ENCODE measurements at regions not wholly inside any gene's neighbourhood (a gene's known extent, or its start where the extent isn't known, plus 50 kb on each side); places are given as distances from the start of the nearest gene placed in this dataset.

GRCh38 chr16:80283466-80284392 lies 257.1 kb upstream of the DYNLRB2 start:
- intact Hi-C loops (cut with DNase I) = no loop called here
- Histone ChIP-seq H3K36me3 (no peaks in the 10 kb centered on the region), H3K27me3 (no peaks in the 10 kb centered on the region), H3K4me3 (no peak overlapping the region), H3K4me1 (no peaks in the 10 kb centered on the region), H3K27ac (no peak overlapping the region), H3K9me3 (no peaks in the 10 kb centered on the region)
- ATAC-seq (no peak), DNase-seq (no peak)
- no peak for TF ChIP-seq CTCF (IDR thresholded peaks at IDR 0.05)

GRCh38 chr16:80280557-80280956 lies 260.2 kb upstream of the DYNLRB2 start:
- Histone ChIP-seq H3K4me1 (no peaks in the 10 kb centered on the region), H3K27ac (no peak overlapping the region), H3K9me3 (no peaks in the 10 kb centered on the region), H3K4me3 (no peak overlapping the region), H3K36me3 (no peaks in the 10 kb centered on the region), H3K27me3 (no peaks in the 10 kb centered on the region)
- no peak for DNase-seq
- intact Hi-C loops (cut with DNase I) = no loop called here
- no peak for ATAC-seq
- no peak for TF ChIP-seq CTCF (IDR thresholded peaks at IDR 0.05)

GRCh38 chr16:80279656-80280055 lies 261.1 kb upstream of the DYNLRB2 start:
- intact Hi-C loops (cut with DNase I) = no loop called here

GRCh38 chr16:80277182-80277581 lies 263.6 kb upstream of the DYNLRB2 start:
- Histone ChIP-seq H3K27me3 (no peaks in the 10 kb centered on the region), H3K27ac (no peak overlapping the region), H3K4me1 (no peaks in the 10 kb centered on the region), H3K36me3 (no peaks in the 10 kb centered on the region), H3K9me3 (no peaks in the 10 kb centered on the region), H3K4me3 (no peak overlapping the region)
- no peak for DNase-seq
- intact Hi-C loops (cut with DNase I) = no loop called here
- ATAC-seq = peak; percentile 38
- no peak for TF ChIP-seq CTCF (IDR thresholded peaks at IDR 0.05)

More at GRCh38 chr16:80279656-80280055, 261.1 kb upstream of the DYNLRB2 start:
- Histone ChIP-seq H3K4me3 (no peak overlapping the region), H3K36me3 (no peaks in the 10 kb centered on the region), H3K27me3 (no peaks in the 10 kb centered on the region), H3K9me3 (no peaks in the 10 kb centered on the region), H3K27ac (no peak overlapping the region), H3K4me1 (no peaks in the 10 kb centered on the region)
- DNase-seq (no peak), ATAC-seq (no peak)
- TF ChIP-seq CTCF (IDR thresholded peaks at IDR 0.05) = no peak

GRCh38 chr16:80274576-80275191 lies 266.1 kb upstream of the DYNLRB2 start:
- H3K36me3 ChIP-seq = no peaks in the 10 kb centered on the region
- no peak overlapping the region for H3K27ac ChIP-seq
- DNase-seq = no peak
- H3K4me1 ChIP-seq = no peaks in the 10 kb centered on the region
- no peak overlapping the region for H3K4me3 ChIP-seq
- intact Hi-C loops (cut with DNase I) = no loop called here
- no peak for ATAC-seq
- H3K27me3 ChIP-seq = no peaks in the 10 kb centered on the region
- no peak for TF ChIP-seq CTCF (IDR thresholded peaks at IDR 0.05)
- no peaks in the 10 kb centered on the region for H3K9me3 ChIP-seq

Data from upper lobe of right lung (tissue), 1 donor.